KG1 (cell line): ENCODE measurements at regions not wholly inside any gene's neighbourhood (a gene's known extent, or its start where the extent isn't known, plus 50 kb on each side); places are given as distances from the start of the nearest gene placed in this dataset.

Source experiments
- DNase-seq: peaks from one replicate; lab custom pipeline; 2025; lab: John Stamatoyannopoulos, UW

DNA sequence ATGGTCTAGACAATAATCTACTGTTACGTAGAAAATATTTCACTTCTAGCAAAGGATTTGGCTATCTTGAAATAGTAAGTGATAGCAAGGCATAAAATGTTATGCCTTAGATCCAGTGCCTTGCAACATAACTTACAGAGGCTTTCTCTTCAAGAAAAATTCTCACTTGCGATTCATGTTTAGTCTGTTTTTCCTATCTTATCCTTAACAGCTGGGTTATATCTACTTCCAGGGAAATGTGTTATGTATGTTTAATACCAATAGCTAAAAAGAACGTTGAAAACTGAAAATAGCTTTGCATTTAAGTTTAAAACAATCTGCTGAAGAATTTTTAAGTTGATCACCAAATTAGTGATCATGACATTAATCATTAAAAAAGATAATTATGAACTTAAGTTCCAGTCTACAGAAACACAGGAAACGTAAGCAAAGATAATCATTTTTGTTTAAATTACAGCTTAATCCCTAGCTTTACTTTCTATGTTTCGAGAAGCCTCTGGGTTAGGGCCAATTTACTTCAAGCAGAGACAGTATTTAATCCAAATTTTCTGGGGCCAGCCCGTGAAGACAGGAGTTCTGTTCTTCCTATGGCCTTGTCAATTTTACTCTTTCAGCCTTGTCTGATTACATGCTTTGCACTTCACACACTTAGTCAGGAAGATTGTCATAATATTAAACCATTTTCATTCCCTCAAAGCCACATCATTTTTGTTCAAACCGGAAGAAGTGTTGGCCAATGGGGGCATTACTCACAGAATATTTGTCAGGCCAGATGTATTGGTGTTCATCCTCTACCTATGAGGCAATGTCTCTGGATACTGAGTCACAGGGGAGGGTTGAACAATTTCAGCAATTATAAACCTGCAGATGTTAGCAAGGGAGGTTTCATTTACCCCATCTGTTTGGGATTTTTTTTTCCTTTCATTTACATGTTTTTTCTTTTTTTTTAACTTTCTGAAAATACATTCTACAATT, 1132.9 kb upstream of the ZEB2 start:
- no peak for DNase-seq

DNA sequence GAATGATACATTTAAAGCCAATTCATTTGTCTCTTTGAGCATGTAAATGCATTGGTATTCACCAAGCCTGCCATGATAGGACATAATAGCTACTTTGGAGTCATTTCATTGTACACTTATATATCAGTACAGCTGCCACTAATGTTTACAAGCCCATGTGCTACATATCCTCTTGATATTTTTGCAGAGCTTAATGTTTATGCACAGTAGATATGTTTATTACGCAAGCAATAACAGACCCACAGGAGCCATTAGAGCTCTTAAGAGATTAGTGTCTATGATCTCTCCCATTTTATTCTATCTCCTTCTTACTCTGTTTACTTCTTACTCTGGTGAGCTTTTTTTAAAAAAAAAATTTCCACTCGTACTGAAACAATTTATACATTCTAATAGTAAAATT, 1132.1 kb upstream of the ZEB2 start:
- DNase-seq = no peak

DNA sequence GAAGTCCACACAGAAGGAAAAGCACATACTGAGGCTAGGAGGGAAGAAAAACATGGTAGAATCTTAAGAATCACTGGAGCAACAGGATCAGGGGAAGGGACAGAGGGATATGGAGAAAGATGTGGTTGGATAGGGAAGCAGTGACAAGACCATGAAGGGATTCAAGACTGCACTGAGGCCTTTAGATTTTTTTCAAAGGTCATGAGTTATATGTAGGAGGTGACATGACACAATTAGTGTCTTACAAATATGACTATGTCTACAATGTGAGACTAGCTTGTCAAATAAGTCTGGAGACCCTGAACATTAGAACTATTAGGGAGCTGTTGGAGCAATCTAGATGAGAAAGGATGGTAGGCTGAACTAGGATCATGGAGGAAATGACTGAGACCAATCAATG, 1130.3 kb upstream of the ZEB2 start:
- DNase-seq = no peak

DNA sequence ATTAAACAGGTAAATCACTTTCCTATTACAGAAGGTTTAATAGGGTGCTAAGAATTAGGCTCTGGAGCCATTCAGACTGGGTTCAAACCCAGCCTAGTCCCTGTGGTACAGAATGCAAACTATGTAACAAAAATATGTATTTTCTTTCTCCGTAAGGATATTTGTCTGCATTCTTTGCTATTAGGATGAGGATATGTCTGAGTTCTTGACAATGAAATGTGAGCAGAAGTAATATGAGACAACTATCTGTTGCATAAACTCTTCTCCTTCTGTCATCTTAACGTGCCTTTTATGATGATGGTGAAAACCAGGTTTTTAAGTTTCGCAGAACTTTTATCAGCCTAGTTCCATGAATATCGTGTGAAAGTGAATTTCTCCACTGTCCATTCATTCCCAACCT, 1129.1 kb upstream of the ZEB2 start:
- DNase-seq = no peak

DNA sequence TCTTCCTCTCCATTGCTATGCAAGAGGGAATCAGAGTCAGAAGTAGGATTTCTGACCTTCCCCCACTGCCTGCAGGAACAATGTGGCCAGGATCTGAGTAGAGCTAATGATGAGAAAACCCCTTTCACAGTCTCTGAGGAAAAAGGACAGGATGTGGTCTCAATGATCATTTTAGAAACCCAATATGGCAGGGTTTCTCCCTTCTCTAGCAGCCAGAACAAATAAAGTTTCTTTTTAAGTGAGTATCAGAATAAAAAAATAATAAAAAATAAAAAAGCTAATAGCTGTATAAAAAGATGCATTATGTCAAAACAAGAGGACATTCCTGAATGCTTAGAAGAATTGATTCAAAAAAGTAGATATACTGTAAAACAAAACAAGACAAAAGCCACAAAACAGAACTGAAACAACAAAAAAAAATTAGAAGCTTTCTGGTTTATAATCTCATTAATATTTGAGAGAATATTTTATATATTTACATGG, 1124.9 kb upstream of the ZEB2 start:
- DNase-seq = no peak

DNA sequence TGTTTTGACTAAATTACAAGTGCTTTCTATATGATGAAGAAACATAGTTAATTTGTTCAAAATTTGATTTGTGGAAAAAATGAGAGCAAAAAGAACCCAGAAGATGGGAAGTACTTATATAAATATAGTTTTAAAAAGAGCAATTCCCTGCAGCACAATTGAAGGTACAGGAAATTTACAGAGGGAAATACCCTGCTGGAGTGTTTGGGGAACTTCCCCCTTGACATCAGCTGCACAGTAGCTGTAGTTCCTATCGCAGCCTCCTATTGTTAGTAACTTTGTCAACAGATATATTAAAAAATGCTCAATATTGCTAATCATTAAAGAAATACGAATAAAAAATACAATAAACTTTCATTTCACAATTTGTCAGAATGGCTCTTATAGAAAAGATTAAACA, 1118.8 kb upstream of the ZEB2 start:
- no peak for DNase-seq

DNA sequence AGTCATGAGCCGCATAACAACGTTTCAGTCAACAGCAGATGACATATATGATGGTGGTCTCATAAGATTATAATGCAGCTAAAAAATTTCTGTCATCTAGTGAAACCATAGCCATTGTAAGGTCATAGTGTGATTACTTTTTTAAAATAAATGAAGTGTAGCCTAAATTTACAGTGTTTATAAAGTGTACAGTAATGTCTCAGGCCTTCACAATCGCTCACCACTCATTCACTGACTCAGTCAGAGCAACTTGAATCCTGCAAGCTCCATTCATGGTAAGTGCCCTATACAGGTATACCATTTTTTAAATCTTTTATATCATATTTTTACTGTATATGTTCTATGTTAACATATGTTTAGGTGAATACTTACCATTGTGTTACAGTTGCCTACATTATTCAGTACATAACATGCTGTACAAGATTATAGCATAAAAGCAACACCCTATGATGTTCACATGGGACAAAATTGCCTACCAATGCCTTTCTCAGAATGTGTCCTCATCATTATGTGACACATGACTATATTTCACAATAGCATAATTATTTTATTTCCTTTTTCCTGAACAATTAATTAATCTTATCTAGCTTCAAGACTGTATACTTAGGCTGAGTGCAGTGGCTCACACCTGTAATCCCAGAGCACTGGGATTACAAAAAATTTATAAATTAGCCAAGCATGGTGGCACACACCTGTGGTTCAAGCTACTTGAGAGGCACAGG, 1115.9 kb upstream of the ZEB2 start:
- no peak for DNase-seq

DNA sequence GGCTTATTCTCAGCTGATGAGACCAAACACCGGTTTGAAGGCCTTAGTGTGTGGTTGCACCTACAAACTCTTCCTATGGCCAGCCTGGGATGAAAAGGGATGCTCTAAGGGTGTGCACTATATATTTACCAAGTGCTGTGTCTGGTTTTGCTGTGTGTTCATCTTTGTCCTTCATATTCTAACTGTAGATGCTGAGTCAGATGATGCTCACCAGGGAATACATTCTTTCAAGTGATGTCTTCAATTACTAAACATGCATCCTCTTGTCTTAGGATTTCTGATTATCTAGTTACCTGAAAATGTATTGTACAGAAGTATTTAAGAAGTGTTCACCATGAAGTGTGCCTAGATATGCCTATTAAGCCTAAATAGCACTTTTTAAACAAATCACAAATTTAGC, 1111.6 kb upstream of the ZEB2 start:
- no peak for DNase-seq

DNA sequence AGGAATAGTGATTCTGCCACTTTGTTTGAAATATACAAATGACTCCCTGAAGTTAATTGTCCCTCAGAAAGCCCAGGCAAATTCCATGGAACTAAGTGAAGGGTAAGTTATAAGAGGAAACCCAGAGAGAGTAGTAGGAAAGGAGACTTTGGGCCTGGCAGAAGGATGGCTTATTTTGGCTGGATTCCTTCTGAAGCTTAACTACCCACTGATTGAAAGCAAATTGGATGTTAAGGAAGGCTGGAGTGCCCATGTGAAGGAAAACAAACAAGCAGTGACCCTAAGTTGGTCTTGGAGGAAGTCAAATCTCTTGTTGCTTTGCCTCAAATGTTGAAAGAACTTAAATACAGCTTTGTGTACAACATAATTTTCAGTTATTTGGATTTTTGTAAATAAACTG, 1106.4 kb upstream of the ZEB2 start:
- no peak for DNase-seq

DNA sequence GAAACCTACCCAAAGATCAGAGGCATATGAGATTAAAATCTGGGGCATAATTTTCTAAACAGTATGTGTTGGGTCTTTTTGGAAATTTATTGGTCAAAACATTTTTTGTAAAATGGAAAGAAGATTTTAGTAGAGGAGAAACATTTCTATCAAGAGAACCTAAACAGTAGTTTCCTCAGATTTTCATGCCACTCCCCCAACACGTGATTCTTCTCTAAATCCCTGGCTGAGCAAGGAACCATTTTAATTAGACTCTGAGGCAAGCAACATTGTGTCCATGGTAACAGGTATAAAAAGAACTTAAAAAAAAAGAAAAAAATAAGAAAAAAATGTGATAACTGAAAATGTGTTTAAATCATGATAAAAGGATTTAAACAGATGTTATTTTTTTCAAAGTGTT, 1105.2 kb upstream of the ZEB2 start:
- no peak for DNase-seq

DNA sequence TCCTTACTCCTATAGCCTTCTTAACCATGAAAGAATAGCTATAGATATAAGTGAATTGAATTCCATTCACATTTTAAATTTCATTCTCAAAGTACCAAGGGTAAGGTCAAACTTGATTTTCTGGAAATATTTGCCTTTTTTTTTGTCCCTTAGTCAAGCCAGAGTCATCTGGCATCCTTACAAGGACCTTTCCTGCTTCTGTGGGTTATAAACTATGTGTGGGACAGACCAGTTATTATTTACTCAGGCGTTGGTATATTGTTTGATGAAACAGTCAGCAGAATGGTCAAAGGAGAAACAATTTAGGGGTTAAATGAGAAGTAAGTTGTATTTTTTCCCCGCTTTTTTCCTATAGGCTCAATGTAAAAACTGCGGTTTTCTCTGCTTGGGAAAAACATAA, 1103.2 kb upstream of the ZEB2 start:
- no peak for DNase-seq

DNA sequence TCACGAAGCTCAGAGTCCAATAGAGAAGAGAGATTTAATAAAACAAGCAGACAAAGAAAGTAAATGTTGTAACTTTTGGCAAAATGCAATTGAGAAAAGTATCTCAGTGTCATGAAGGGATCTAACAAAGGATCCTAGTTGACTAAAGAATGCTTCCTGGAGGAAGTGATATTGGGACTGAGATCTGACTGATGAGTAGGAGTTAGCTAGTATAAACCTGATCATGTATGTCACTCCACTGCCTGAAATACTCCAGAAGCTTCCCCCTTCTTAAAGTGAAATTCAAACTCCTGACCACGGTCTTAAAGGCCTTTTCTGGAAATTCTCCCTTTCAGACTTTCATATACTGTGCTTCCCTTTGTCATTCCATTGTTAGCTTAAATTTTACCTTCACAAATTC, 1102.4 kb upstream of the ZEB2 start:
- no peak for DNase-seq

DNA sequence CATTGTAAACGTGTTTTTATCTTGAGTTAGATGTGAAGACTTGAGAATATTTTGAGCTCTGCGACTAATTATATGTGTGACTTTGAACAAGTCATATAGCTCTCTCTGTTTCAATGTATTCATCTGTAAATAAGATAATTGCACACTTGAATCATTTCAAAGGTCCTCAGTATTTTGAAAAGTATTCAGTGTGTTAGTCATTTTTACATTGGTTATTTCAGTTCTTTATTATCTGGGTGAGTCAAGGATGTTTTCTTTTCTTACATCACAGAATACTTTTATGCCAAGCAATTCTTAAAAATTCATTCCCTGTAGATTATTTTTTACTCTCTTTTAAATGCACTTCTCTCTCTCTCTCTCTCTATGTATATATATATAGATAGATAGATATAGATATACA, 1098.0 kb upstream of the ZEB2 start:
- no peak for DNase-seq

DNA sequence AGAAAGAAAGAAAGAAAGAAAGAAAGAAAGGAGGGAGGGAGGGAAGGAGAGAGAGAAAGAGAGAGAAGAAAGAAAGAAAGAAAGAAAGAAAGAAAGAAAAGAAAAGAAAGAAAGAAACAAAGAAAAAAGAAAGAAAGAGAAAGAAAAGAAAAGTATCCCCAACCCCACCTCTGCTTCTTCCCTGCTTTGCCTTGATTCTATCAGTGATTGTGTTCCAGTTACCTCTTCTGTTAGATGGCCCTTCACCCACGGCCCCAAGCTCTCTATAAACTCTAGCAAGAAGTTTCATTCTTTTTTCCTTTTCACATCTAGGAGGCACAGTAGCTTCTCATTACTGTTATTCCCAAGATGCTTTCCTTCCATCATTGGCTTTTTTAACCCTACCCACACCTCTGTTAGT, 1097.5 kb upstream of the ZEB2 start:
- DNase-seq = no peak

DNA sequence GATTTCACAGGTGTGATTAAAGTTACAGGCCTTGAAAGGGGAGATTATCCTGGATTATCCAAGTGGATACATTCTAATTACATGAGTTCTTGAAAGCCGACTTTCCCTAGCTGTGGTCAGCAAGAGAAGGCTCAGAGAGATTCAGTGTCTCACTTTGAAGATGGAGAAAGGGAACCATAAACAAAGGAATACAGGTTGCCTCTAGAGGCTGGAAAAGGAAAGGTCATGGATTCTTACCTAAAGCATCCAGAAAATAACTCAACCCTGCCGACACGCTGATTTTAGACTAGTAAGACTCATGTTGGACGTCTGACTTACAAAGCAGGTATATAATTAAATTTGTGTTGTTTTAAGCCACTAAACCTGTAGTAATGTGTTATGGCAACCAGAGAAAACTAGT, 1095.7 kb upstream of the ZEB2 start:
- no peak for DNase-seq

DNA sequence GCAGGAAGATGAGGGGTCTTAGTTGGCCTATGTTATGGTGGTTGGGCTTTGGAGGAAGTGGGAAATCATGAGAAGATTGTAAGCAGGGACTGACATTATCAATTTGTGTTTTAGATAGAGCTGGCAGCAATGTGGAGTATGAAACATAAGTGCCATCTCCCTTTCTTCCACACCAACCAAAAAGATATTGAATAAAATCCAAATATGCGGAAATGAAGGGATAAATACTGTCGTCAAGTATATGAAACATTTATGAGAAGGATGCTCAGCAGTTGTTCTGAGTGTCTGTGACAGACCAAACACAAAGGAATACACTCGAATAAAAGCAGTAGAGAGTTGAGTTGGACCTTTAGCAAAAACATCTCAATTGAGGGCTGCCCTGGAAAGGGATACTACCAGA, 1090.0 kb upstream of the ZEB2 start:
- no peak for DNase-seq

DNA sequence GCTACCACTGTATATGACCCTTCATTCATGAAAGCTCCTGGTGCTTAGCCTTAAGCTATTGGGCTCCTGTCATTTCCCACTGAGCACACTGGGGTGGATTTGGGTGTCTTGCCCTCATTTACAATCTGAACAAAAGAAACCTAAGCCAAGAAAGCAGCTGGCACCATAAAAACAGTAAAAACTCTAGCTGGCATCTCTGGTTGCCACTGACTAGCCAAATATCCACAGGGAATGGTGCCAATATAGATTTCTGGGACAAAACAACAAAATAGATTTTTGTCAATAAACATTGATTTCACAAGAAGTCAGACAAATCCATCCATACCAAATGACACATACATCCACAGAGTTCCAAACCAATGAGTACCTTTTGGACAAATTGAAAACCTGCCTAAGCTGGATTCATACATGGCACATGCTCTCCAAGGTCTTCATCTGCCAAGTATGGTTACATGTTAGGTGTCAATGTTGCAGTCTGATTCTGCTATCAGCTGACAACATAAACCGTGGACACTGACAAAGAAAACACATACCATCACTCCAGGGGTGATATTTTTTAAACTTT, 1081.5 kb upstream of the ZEB2 start:
- no peak for DNase-seq

DNA sequence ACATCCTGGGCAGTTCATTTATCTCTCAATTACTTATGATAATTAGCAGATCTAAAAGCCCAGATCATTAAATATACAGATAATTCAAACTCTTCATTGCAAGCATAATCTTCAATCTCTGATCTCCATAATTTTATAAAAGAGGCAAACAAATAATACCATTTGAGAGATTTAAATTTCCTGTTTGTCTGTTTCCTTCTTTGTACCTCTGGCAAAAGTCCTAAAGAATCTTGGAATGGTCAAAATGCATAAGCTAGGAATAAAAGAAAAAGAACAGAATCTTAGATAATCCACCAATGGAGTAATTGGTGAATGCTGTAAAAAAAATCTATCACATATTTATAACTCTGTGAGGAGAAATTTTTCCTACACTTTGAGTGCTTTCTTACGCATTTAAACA, 1080.9 kb upstream of the ZEB2 start:
- no peak for DNase-seq

DNA sequence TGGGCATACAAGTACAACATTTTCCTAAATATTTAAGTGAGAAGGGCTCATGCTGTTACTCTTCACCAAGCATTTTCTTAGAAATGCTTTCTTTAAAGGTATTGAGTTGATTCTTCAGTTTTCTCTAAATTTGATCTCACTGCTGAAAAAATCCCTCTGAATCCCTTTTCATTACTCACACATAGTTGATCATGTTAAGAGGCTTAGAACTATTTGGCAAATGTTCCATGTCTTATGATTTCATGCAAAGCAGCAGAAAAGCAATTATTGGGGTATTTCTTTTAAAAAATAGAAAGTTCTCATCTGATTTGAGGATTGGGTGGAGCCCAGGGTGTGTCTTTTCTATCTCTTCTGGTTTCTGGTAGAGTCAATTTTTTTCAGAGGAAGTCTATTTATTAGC, 1079.8 kb upstream of the ZEB2 start:
- DNase-seq = no peak

DNA sequence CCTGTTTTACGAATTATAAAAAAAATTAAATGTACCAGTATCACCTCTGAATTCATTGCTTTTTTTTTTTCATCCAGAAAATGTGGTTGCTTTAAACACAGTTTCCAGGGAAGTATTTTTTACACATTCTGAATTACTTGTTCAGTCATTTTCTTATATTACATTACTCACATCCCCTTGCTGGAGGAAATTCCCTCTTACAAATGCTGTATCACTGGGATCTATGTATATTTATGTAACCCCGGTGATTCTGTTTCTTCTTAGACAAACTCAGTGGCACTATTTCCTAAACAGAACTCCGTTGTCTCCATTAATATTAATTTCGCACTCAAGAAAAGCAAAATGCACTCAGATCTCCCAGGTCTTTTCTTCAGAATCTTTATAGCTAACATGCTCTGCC, 1078.5 kb upstream of the ZEB2 start:
- DNase-seq = no peak

DNA sequence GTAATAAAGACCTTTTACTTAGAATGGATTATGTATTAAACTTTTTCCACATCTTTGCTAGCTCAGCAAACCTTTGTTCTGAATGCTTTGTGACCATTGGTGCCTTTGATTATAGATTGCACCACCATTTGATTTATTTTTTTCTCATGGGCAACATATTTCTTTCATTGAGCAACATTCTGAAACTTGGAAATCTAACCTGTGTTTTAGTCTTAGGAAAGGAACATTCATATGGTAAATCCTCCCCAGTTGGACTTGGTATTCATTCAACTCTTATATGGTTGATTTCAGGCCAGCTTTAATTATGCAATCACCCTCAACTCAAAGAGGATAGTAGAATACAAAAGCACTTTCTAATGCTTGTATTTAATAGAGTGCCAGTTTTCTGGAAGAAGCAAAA, 1077.9 kb upstream of the ZEB2 start:
- DNase-seq = no peak

DNA sequence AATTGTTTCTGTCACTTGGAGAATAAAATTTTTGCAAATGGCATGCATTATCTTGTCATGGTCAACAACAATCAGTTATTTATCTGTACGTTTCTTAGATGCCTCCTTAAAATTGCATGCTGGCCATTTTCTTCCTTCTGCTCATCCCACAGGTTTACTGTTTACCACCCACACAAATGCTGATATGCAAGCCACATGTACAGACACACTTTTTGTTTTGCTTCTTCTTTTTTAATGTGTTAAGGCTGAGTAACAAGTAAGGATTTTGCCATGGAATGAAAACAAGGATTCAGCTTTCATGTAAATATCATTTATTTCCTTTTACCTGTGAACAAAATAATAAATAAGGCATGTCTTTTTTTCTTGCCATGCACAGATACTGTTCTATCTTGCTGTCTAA, 1077.1 kb upstream of the ZEB2 start:
- DNase-seq = no peak

DNA sequence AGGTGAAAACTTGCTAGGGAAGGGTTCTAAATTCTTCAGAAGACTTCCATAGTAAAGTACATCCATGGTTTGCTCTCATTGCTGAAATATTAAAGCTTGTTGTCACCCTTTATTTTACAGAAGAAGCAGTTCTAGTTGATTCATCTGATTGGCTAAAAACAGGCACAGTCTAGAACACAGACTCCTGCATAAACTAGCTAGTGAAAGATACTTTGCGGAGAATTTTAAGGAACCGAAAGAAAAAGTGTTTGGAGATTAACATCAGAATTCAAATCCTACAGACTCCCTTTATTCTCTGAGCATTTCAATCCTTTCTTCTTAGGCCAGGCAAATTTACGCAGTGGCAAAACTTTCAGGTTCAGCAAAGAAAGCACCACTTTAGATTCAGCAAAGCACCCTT, 1076.5 kb upstream of the ZEB2 start:
- DNase-seq = no peak
